Spinal cord (tissue), 9 donors: ENCODE measurements at regions not wholly inside any gene's neighbourhood (a gene's known extent, or its start where the extent isn't known, plus 50 kb on each side); places are given as distances from the start of the nearest gene placed in this dataset.
A peak's percentile ranks its signal among the peaks of the same experiment; 100 is the strongest.
"Not testable (repeated sequence)": the region's sequence is repeated elsewhere in the genome, so short reads cannot be mapped to it uniquely, and the experiment has no call there.

Source experiments
- DNase-seq, 6 donors: peaks; one replicate each; pipeline versions ENCODE4 v3.0.0 to v3.0.0-alpha.2; 2013 to 2015; ENCODE audit warnings: low spot score in 6 of 6, low read depth in 4 of 6
- H3K27ac ChIP-seq: one replicate; pipeline ENCODE4 v1.5.1; 2013; ENCODE audit warnings: low read depth, low read length, control low read depth
- H3K27me3 ChIP-seq: one replicate; pipeline ENCODE4 v1.6.1; 2013; ENCODE audit warnings: low read length; ENCODE audit not compliant: control insufficient read depth, insufficient read depth
- H3K36me3 ChIP-seq: one replicate; pipeline ENCODE4 v1.6.1; 2013; ENCODE audit warnings: low read length; ENCODE audit not compliant: control insufficient read depth, insufficient read depth
- H3K4me1 ChIP-seq: one replicate; pipeline ENCODE4 v1.6.1; 2013; ENCODE audit warnings: low read length; ENCODE audit not compliant: control insufficient read depth, insufficient read depth
- H3K4me3 ChIP-seq: one replicate; pipeline ENCODE4 v1.5.1; 2013; ENCODE audit warnings: low read depth, low read length, control low read depth
- H3K9me3 ChIP-seq: one replicate; pipeline ENCODE4 v1.6.1; 2013; ENCODE audit warnings: low read length; ENCODE audit not compliant: control insufficient read depth, insufficient read depth
- WGBS: methylation state at CpG from one replicate; pipeline ENCODE4 v1.1.5; 2013; ENCODE audit warnings: missing lambda C conversion rate; ENCODE audit not compliant: insufficient coverage; 5-methylcytosine and 5-hydroxymethylcytosine counted together
- donor health status: healthy.

DNA sequence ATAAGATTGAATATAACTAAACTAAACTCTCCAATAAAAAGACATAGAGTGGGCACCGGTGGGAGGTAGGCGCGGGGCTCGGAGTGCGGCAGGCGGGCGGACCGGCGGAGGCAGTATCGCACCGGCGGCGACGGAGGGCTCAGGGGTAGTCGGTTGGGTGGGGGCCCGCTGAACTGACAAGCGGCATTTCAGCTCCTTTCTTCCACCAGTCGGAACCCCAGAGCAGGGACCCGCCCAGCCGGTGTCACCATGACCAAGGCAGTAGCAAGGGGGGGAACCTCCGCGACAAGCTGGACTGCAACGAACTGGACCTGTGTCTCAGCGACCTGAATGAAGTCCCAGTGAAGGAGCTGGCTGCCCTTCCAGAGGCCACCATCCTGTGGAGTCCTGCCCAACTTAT lies 156.7 kb downstream of the HINT1 start:
- DNase-seq, result no peak
- 83% methylated on average over 24 of the region's 24 CpGs for WGBS
- no peaks in the 10 kb centered on the region for H3K9me3 ChIP-seq
- H3K27ac ChIP-seq, result no peak overlapping the region
- no peaks in the 10 kb centered on the region for H3K4me1 ChIP-seq
- no peaks in the 10 kb centered on the region for H3K36me3 ChIP-seq
- H3K27me3 ChIP-seq, result no peaks in the 10 kb centered on the region
- no peak overlapping the region for H3K4me3 ChIP-seq

DNA sequence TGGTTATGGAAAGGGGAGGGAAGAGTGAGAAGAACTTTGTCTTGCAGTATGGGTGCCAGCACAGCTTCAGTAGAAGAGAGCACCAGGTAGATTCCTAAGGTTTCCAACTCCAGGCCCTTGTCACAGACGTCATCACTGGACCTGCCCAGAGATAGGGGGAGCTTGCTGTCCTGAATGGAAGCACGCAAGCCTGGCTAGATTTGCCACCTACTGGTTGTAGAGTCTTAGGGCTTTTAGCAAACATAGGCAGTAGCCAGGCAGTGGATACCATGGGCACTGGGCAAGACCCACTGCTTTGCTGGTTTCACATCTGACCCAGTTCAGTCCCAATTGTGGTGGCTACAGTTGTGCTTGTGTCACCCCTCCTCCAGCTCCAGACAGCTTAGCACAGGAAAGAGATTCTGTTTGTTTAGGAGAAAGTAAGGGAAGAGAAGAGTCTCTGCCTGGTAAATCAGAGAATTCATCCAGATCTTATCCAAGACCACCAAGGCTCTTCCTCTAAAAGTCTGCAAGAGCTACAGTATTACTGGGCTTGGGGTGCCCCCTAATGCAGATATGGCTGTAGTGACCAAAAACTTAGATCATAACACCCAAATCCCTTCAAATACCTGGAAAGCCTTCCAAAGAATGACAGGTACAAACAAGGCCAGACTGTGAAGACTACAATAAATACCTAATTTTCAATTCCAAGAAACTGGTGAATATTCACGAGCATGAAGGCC lies 158.9 kb downstream of the HINT1 start:
- 82% methylated on average over 3 of the region's 3 CpGs for WGBS
- Histone ChIP-seq H3K9me3 (no peaks in the 10 kb centered on the region), H3K36me3 (no peaks in the 10 kb centered on the region), H3K4me1 (no peaks in the 10 kb centered on the region), H3K27ac (no peak overlapping the region), H3K4me3 (no peak overlapping the region), H3K27me3 (no peaks in the 10 kb centered on the region)
- DNase-seq, result peak in 2 of 6 donors; percentile 36 to 74

GRCh38 chr5:131001507-131001906 lies 163.5 kb downstream of the HINT1 start:
- no peaks in the 10 kb centered on the region for H3K36me3 ChIP-seq
- no peaks in the 10 kb centered on the region for H3K4me1 ChIP-seq
- no peak for DNase-seq
- no peaks in the 10 kb centered on the region for H3K27me3 ChIP-seq
- H3K4me3 ChIP-seq, result no peak overlapping the region
- no peaks in the 10 kb centered on the region for H3K9me3 ChIP-seq
- WGBS, result no CpG with 5 or more reads among the region's 1 CpG
- no peak overlapping the region for H3K27ac ChIP-seq

- Histone ChIP-seq H3K27ac (no peak overlapping the region), H3K9me3 (no peaks in the 10 kb centered on the region), H3K4me3 (no peak overlapping the region), H3K36me3 (no peaks in the 10 kb centered on the region), H3K4me1 (no peaks in the 10 kb centered on the region), H3K27me3 (no peaks in the 10 kb centered on the region)
- no peak for DNase-seq
These were observed 164.8 kb downstream of the HINT1 start for GRCh38 chr5:131000289-131000688.

DNA sequence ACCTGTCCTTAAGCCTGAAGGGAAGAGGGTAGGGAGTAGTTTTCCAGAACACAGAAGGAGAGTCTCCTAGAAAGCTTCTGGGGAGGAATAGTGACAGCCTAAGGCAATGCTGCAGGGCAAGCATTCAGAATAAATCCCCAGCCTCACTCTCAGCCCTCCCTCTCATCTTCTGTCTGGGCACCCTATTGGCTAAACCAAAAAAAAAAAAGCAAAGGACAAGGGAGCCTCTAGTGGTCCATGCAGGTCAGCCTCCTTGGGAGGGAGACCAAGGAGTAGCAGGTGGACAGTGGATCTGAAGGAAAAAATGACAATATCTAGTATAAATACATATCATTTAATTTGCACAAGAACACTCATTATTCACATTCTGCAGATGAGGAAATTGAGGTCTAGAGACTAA lies 168.3 kb downstream of the HINT1 start:
- H3K36me3 ChIP-seq, H3K9me3 ChIP-seq, H3K27me3 ChIP-seq, DNase-seq, H3K4me1 ChIP-seq, H3K4me3 ChIP-seq, H3K27ac ChIP-seq: not testable (repeated sequence)

- no peaks in the 10 kb centered on the region for H3K27me3 ChIP-seq
- no peaks in the 10 kb centered on the region for H3K9me3 ChIP-seq
- DNase-seq, result no peak
- no peak overlapping the region for H3K27ac ChIP-seq
- H3K4me1 ChIP-seq, result no peaks in the 10 kb centered on the region
- no peaks in the 10 kb centered on the region for H3K36me3 ChIP-seq
- no peak overlapping the region for H3K4me3 ChIP-seq
- 97% methylated on average over 22 of the region's 23 CpGs for WGBS
These were observed 169.2 kb downstream of the HINT1 start for GRCh38 chr5:130995851-130996250.

- no peak overlapping the region for H3K27ac ChIP-seq
- WGBS, result 96% methylated on average over 16 of the region's 16 CpGs
- H3K36me3 ChIP-seq, result no peaks in the 10 kb centered on the region
- H3K27me3 ChIP-seq, result no peaks in the 10 kb centered on the region
- H3K9me3 ChIP-seq, result no peaks in the 10 kb centered on the region
- no peak for DNase-seq
- H3K4me1 ChIP-seq, result no peaks in the 10 kb centered on the region
- no peak overlapping the region for H3K4me3 ChIP-seq
These were observed 169.9 kb downstream of the HINT1 start for GRCh38 chr5:130995254-130995515.

- no peak overlapping the region for H3K4me3 ChIP-seq
- no peaks in the 10 kb centered on the region for H3K4me1 ChIP-seq
- 98% methylated on average over 40 of the region's 40 CpGs for WGBS
- H3K27me3 ChIP-seq, result no peaks in the 10 kb centered on the region
- H3K9me3 ChIP-seq, result no peaks in the 10 kb centered on the region
- H3K27ac ChIP-seq, result no peak overlapping the region
- H3K36me3 ChIP-seq, result no peaks in the 10 kb centered on the region
- DNase-seq, result no peak
These were observed 170.4 kb downstream of the HINT1 start for GRCh38 chr5:130994496-130995253.

- no CpG with 5 or more reads among the region's 1 CpG for WGBS
- Histone ChIP-seq H3K27me3 (no peaks in the 10 kb centered on the region), H3K9me3 (no peaks in the 10 kb centered on the region), H3K4me3 (no peak overlapping the region), H3K27ac (no peak overlapping the region), H3K4me1 (no peaks in the 10 kb centered on the region), H3K36me3 (no peaks in the 10 kb centered on the region)
- DNase-seq, result no peak
These were observed 172.4 kb downstream of the HINT1 start for GRCh38 chr5:130992621-130993020.

GRCh38 chr5:130992095-130992494 lies 173.0 kb downstream of the HINT1 start:
- WGBS, result 4% methylated on average over 2 of the region's 4 CpGs
- Histone ChIP-seq H3K4me1 (no peaks in the 10 kb centered on the region), H3K27me3 (no peaks in the 10 kb centered on the region), H3K9me3 (no peaks in the 10 kb centered on the region), H3K36me3 (no peaks in the 10 kb centered on the region), H3K27ac (no peak overlapping the region), H3K4me3 (no peak overlapping the region)
- peak in 1 of 6 donors; percentile 20 for DNase-seq
